ENCODE measurements at regions not wholly inside any gene's neighbourhood (a gene's known extent, or its start where the extent isn't known, plus 50 kb on each side); places are given as distances from the start of the nearest gene placed in this dataset.
"Not testable (repeated sequence)": the region's sequence is repeated elsewhere in the genome, so short reads cannot be mapped to it uniquely, and the experiment has no call there.

DNA sequence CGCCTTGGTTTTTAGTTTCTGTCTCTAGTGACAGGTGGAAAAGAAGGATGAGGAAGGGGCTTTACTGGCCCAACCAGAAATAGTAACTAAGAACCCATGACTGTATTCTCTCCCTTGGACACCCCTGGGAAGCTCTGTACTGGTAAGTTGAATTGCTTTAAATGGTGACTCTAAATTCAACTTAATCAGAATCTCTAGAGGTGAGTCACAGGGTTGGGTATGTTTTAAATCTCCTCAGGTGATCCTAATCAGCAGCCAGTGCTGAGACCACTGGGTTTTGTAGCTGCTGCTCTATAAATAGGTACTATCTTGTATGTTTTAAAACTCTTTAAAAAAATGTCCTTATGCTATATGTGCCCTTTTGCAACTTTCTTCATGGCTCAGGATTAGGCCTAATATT is 314.0 kb upstream of the ECI2 start:
- no peak for DNase-seq

DNA sequence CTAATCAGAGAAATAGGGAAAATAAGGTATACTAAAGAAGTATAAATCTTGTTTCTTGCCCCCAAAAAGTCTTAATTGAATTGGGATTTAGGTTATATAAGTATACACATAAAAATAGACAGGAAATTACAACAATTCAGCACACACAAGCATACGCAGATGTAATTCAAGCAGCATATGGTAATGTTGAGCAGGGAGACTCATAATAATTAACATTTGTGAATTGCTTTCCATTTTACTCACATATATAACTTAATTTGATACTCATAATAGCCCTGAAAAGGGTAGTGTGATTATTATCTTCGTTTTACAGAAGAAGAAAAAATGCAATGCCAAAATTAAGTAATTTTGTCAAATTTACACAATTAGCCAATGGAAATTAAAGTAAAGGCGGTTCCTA is 313.5 kb upstream of the ECI2 start:
- DNase-seq, result no peak

DNA sequence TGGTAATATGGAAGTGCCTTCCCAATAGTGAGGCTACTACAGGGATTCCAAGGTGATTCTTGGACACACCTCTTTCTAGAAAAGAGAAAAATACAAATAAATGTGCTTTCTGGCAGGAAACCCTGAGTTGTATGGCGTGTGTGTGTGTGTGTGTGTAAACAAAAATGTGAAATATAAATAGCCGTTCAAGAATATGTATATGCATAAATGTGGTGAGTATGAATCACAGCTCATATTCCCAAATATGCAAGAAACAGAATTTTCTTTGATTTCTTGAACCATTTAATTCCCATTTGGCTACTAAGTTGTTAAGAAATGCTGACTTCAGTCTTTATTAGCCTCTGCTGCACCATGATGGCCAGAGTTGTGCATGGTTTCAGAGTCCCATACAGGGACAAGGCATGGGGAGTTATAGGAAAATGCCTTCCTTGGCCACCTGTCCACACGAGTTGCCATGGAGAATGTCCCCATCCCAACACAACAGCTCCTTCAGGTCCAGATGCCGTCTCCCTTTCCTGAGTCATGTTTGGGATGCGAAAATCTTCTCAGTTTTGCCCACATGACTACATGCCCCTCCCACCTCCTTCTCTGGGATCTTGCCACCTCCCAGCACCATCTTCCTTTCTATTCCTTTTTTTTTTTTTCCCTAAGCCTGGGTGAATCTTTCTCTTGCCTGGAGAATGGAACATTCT is 312.4 kb upstream of the ECI2 start:
- DNase-seq, result no peak

DNA sequence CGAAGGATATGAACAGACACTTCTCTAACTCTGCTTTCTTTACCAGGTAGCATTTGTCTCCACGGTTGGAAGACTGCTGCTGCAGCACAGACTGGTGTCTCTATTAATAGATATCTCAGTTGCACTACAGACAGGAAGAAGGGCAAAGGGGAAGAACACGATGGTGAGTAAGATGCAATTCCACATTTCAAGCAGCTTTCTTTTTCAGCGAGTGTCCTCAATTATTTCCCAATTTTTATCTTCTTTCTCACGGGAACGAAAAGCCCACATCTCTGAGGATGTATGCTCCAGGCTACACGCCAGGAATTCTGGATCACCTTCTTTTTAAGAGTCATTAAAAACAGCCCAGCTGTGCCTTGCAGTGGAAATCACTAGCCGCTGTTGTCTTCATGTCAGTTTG is 311.6 kb upstream of the ECI2 start:
- DNase-seq, result no peak

- no peak for DNase-seq
Observed at GRCh38 chr6:4441981-4442434, 306.6 kb upstream of the ECI2 start.

DNA sequence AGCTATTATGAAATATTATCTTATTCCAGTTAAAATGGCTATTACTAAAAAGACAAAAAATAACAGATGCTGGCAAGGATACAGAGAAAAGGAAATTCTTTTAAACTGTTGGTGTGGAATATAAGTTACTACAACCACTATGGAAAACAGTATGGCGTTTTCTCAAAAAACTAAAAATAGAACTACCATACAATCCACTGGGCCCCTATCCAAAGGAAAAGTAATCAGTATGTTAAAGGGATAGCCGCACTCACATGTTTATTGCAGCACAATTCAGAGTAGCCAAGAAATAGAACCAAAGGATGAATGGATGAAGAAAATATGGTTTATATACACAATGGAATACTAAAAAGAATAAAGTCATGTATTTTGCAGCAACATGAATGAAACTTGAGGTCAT is 303.8 kb upstream of the ECI2 start:
- no peak for DNase-seq

DNA sequence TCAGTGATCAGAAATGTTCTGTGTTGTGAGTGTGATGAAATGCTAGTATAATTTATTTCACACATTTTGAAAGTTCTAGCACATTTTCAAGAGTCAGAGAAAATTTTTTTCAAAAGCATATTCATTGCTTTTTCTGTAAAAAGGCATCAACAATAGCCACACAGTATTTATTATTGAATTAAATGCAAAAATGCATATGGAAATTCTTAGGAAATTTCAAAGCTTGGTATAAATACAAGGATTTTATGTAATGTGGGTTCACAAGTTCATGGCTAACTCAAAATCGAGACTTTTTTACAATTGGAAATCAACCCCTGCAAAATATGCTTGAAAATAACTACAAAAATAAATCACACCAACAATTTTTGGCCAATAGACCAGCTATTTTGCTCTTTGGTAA is 302.0 kb upstream of the ECI2 start:
- DNase-seq, result no peak

DNA sequence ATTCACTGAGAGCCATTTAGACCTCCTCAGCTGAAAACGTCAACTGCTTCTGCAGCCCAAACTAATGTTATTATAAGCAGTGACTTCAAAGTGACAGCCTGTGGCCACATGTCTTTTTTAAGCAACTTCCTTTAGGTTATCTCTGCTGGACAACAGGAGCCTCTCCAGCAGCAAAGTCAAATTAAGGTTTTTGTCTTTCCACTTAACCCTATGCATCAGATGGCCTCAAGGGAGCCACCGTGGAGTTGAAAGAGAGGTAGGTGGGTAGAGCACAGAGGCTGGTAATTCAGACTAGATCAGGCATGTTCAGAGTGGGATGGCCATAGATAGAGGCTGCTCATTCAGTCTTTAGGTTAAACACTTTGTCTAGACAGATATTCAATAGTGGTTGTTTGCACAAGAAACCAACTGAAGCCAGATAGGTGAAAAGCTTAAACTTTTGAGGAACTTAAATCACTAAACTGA is 300.6 kb upstream of the ECI2 start:
- DNase-seq, result no peak

GRCh38 chr6:4434655-4435054 is 299.3 kb upstream of the ECI2 start:
- DNase-seq, result no peak

- DNase-seq, result no peak
Observed at GRCh38 chr6:4433199-4433598, 297.8 kb upstream of the ECI2 start.

- no peak for DNase-seq
Observed at GRCh38 chr6:4426968-4427367, 291.6 kb upstream of the ECI2 start.

GRCh38 chr6:4421837-4422236 is 286.5 kb upstream of the ECI2 start:
- DNase-seq, result no peak

GRCh38 chr6:4420160-4420865 is 284.9 kb upstream of the ECI2 start:
- DNase-seq, result no peak

GRCh38 chr6:4415549-4415948 is 280.2 kb upstream of the ECI2 start:
- DNase-seq, result no peak

- not testable (repeated sequence) for DNase-seq
Observed at GRCh38 chr6:4414078-4414477, 278.7 kb upstream of the ECI2 start.

GRCh38 chr6:4413073-4413472 is 277.7 kb upstream of the ECI2 start:
- DNase-seq, result no peak

DNA sequence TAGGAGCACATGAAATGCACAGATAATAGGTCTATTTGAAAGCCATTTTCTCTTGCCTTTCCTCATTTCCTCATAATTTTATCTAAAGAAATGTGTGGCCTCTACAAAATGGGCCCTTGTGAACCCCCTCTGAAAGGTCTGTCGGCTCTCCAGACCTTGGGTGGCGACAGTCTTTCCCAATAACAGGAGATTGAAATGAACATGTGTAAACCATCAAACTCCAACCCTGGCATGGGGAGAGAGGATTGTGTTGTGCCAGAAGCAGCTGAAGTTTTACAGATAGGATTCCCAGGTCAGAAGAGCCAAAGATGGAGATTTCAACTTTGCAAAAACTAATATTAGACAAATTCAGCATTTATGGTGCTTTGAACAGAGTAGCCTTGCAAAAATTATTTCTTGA is 277.1 kb upstream of the ECI2 start:
- no peak for DNase-seq

- no peak for DNase-seq
Observed at GRCh38 chr6:4412077-4412476, 276.7 kb upstream of the ECI2 start.

DNA sequence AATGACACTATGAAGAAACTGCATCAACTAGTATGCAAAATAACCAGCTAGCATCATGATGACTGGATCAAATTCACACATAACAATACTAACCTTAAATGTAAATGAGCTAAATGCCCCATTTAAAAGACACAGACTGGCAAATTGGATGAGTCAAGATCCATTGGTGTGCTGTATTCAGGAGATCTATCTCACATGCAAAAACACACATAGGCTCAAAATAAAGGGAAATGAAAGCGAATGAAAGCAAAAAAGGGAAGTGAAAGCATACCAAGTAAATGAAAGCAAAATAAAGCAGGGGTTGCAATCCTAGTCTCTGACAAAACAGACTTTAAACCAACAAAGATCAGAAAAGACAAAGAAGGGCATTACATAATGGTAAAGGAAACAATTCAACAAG is 272.3 kb upstream of the ECI2 start:
- DNase-seq, result not testable (repeated sequence)

DNA sequence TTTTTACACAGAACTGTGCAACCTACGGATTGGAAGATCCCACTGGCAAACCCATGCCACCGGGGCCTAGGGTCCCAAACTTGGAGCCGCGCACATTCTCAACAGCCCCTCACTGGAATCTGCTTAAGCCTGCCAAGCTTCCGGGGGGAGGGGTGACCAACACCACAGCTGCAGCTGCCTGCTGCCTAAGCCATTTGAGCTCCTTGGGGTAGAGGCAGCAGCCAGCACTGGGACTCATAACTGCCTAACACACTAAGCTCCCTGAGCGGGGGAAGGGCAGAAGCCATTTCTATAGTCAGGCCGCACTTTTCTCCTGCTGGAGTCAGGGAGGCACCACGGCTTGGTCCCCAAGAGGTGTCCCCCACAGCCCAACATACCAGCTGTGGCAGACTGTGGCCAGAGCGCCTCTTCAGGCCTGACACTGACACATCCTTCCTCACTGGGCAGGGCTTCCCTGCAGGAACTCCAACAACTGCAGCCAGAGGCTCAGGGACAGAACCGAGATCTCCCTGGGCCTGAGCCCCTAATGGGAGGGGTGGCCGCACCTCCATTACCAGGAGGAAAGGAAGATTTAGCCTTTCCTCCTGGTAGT is 270.3 kb upstream of the ECI2 start:
- DNase-seq, result no peak

DNA sequence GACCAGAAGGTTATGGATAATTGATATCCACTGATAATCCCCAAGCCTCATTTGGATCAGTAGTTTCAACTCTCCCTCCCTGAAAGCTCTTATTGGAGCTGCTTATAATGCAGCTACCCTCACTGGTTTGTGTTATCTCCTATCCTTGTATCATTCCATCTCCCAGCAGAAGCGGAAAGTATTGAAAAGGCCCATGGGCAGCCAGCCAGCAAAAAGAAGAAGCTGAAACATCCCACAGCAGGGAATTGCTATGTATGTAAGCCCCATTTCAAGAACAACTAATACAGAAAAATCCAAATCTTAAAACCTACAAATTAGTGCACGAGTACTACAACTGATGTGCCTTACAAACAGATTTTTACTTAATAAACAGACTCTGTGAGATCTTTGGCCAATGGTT is 269.0 kb upstream of the ECI2 start:
- DNase-seq, result no peak

DNA sequence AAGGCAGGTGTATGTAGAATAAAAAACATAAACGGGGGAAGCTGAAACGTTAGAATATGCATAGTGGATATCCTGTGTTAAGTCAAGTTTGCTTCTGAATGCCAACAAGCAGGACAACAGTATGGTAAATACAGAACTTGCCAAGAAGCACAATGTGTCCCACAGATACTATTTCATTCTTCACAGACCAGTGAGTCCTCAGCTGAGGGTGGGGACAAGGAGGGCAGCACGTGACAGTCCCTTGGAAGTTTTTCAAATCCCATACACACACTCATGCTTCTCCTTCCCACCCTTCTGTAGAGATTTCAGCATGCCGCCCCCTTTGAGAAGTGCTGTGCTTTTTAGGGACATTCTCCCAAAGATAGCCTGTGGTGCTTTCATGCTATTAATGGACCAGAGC is 268.5 kb upstream of the ECI2 start:
- no peak for DNase-seq

- DNase-seq, result no peak
Observed at GRCh38 chr6:4403023-4403752, 267.8 kb upstream of the ECI2 start.

All from T-helper 2 cell (primary cell).